HG02943 (cell line): ENCODE measurements at regions not wholly inside any gene's neighbourhood (a gene's known extent, or its start where the extent isn't known, plus 50 kb on each side); places are given as distances from the start of the nearest gene placed in this dataset.

Experiments used
- ATAC-seq: cut with Tn5 transposase; IDR thresholded peaks from one replicate; pipeline ENCODE4 v1.9.1; 2021; ENCODE audit warnings: mild to moderate bottlenecking, low read depth, moderate library complexity; ENCODE audit not compliant: unreplicated experiment

GRCh38 chr11:112795142-112795815 is 165.9 kb upstream of the NCAM1 start:
- ATAC-seq, result no peak

- ATAC-seq, result no peak
Measured at GRCh38 chr11:112795911-112796649, 165.1 kb upstream of the NCAM1 start.

- no peak for ATAC-seq
Measured at GRCh38 chr11:112797092-112797491, 164.1 kb upstream of the NCAM1 start.

- ATAC-seq, result no peak
Measured at GRCh38 chr11:112797648-112798293, 163.4 kb upstream of the NCAM1 start.

GRCh38 chr11:112801025-112801816 is 160.0 kb upstream of the NCAM1 start:
- no peak for ATAC-seq

- ATAC-seq, result no peak
Measured at GRCh38 chr11:112801817-112802088, 159.5 kb upstream of the NCAM1 start.

GRCh38 chr11:112805658-112806057 is 155.6 kb upstream of the NCAM1 start:
- ATAC-seq, result no peak

GRCh38 chr11:112806256-112806655 is 155.0 kb upstream of the NCAM1 start:
- ATAC-seq, result no peak

- no peak for ATAC-seq
Measured at GRCh38 chr11:112806876-112807275, 154.3 kb upstream of the NCAM1 start.

- no peak for ATAC-seq
Measured at GRCh38 chr11:112809429-112809828, 151.8 kb upstream of the NCAM1 start.

GRCh38 chr11:112810951-112811350 is 150.3 kb upstream of the NCAM1 start:
- no peak for ATAC-seq

- ATAC-seq, result no peak
Measured at GRCh38 chr11:112811783-112812182, 149.4 kb upstream of the NCAM1 start.

- no peak for ATAC-seq
Measured at GRCh38 chr11:112812729-112813128, 148.5 kb upstream of the NCAM1 start.

- ATAC-seq, result no peak
Measured at GRCh38 chr11:112814168-112814567, 147.1 kb upstream of the NCAM1 start.

GRCh38 chr11:112817376-112817775 is 143.8 kb upstream of the NCAM1 start:
- ATAC-seq, result no peak

- no peak for ATAC-seq
Measured at GRCh38 chr11:112822478-112823274, 138.5 kb upstream of the NCAM1 start.

- no peak for ATAC-seq
Measured at GRCh38 chr11:112826026-112826425, 135.2 kb upstream of the NCAM1 start.

- no peak for ATAC-seq
Measured at GRCh38 chr11:112826788-112827187, 134.4 kb upstream of the NCAM1 start.

- ATAC-seq, result no peak
Measured at GRCh38 chr11:112828421-112828820, 132.8 kb upstream of the NCAM1 start.

GRCh38 chr11:112829971-112830654 is 131.1 kb upstream of the NCAM1 start:
- ATAC-seq, result no peak
